GM06990 (cell line): ENCODE measurements at regions not wholly inside any gene's neighbourhood (a gene's known extent, or its start where the extent isn't known, plus 50 kb on each side); places are given as distances from the start of the nearest gene placed in this dataset.

Source experiments
- DNase-seq: peaks from one replicate; pipeline ENCODE4 v3.0.0-alpha.2; 2011; ENCODE audit not compliant: insufficient read length; ENCODE audit errors: extremely low read depth
- H3K27me3 ChIP-seq: replicated peaks from 2 replicates; pipeline ENCODE4 v1.6.0; 2011; ENCODE audit warnings: low read length; ENCODE audit not compliant: control insufficient read depth, insufficient read depth
- H3K36me3 ChIP-seq: 2 replicates; pipeline ENCODE4 v1.5.1; 2011; ENCODE audit warnings: low read length; ENCODE audit not compliant: control insufficient read depth, insufficient read depth
- H3K4me3 ChIP-seq: replicated peaks from 2 replicates; pipeline ENCODE4 v1.5.1; 2011; ENCODE audit warnings: low read depth, mild to moderate bottlenecking, control low read depth, low read length
- CTCF ChIP-seq: IDR thresholded peaks from 2 replicates; pipeline ENCODE4 v1.5.1; 2011; ENCODE audit warnings: low read length, control low read depth, mild to moderate bottlenecking, inconsistent platforms; ENCODE audit not compliant: insufficient read depth, poor library complexity, severe bottlenecking

- H3K4me3 ChIP-seq = no peak overlapping the region
- no peaks in the 10 kb centered on the region for H3K36me3 ChIP-seq
- no peaks in the 10 kb centered on the region for H3K27me3 ChIP-seq
- DNase-seq = no peak
- no peak for TF ChIP-seq CTCF
These were observed 373.8 kb downstream of the EPHA4 start for GRCh38 chr2:221198309-221198708.

GRCh38 chr2:221200184-221200839, 371.8 kb downstream of the EPHA4 start:
- Histone ChIP-seq H3K27me3 (no peaks in the 10 kb centered on the region), H3K36me3 (no peaks in the 10 kb centered on the region), H3K4me3 (no peak overlapping the region)
- no peak for TF ChIP-seq CTCF
- DNase-seq = no peak

GRCh38 chr2:221202431-221202830, 369.7 kb downstream of the EPHA4 start:
- TF ChIP-seq CTCF = no peak
- Histone ChIP-seq H3K4me3 (no peak overlapping the region), H3K36me3 (no peaks in the 10 kb centered on the region), H3K27me3 (no peaks in the 10 kb centered on the region)
- no peak for DNase-seq

GRCh38 chr2:221203125-221203524, 369.0 kb downstream of the EPHA4 start:
- no peak overlapping the region for H3K4me3 ChIP-seq
- no peaks in the 10 kb centered on the region for H3K36me3 ChIP-seq
- no peak for TF ChIP-seq CTCF
- peak; percentile 28 for DNase-seq
- H3K27me3 ChIP-seq = no peaks in the 10 kb centered on the region

- Histone ChIP-seq H3K36me3 (no peaks in the 10 kb centered on the region), H3K27me3 (no peaks in the 10 kb centered on the region), H3K4me3 (no peak overlapping the region)
- DNase-seq = no peak
- TF ChIP-seq CTCF = no peak
These were observed 368.2 kb downstream of the EPHA4 start for GRCh38 chr2:221203856-221204255.

- H3K4me3 ChIP-seq = no peak overlapping the region
- H3K27me3 ChIP-seq = no peaks in the 10 kb centered on the region
- DNase-seq = no peak
- TF ChIP-seq CTCF = no peak
- H3K36me3 ChIP-seq = no peaks in the 10 kb centered on the region
These were observed 367.4 kb downstream of the EPHA4 start for GRCh38 chr2:221204699-221205098.
